ENCODE measurements at regions not wholly inside any gene's neighbourhood (a gene's known extent, or its start where the extent isn't known, plus 50 kb on each side); places are given as distances from the start of the nearest gene placed in this dataset.

DNA sequence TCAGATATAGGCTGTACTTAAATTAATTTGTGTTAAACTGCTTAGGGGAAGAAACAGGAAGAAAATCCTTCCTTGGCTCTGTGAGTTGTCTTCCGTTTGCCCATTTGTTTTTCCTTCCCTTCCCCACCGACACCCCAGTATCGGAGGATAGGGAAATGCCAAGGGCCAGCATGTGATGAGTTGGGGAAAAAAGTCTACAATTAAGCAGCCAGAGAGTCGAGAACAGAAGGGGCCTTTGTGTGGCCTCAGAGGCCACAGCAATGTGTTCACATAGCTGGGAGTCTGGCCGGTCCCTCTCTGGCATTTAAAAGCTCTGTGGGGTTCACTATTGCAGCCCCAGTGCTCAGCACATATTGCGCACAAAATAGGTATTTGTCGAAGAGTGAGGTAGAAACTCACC, 489.3 kb downstream of the MATN1 start:
- TF ChIP-seq, protein P1, sequence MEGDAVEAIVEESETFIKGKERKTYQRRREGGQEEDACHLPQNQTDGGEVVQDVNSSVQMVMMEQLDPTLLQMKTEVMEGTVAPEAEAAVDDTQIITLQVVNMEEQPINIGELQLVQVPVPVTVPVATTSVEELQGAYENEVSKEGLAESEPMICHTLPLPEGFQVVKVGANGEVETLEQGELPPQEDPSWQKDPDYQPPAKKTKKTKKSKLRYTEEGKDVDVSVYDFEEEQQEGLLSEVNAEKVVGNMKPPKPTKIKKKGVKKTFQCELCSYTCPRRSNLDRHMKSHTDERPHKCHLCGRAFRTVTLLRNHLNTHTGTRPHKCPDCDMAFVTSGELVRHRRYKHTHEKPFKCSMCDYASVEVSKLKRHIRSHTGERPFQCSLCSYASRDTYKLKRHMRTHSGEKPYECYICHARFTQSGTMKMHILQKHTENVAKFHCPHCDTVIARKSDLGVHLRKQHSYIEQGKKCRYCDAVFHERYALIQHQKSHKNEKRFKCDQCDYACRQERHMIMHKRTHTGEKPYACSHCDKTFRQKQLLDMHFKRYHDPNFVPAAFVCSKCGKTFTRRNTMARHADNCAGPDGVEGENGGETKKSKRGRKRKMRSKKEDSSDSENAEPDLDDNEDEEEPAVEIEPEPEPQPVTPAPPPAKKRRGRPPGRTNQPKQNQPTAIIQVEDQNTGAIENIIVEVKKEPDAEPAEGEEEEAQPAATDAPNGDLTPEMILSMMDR (IDR thresholded peaks at IDR 0.05): no peak
- TF ChIP-seq EP300 (IDR thresholded peaks at IDR 0.05): no peak
